Ovary (tissue), 3 donors: ENCODE measurements at regions not wholly inside any gene's neighbourhood (a gene's known extent, or its start where the extent isn't known, plus 50 kb on each side); places are given as distances from the start of the nearest gene placed in this dataset.

Experiments used
- CTCF ChIP-seq, 3 donors: fragments of 450-650 bp in 2 of 3; fragments of 200-600 bp in 1 of 3; IDR thresholded peaks; one replicate each; pipeline versions ENCODE4 v1.5.1 to v1.8.0; 2016 to 2022; ENCODE audit warnings: antibody characterized with exemption in 3 of 3, mild to moderate bottlenecking in 1 of 3
- POLR2A ChIP-seq: fragments of 450-650 bp; IDR thresholded peaks from one replicate; pipeline ENCODE4 v1.6.1; 2017; ENCODE audit warnings: antibody characterized with exemption, mild to moderate bottlenecking, moderate library complexity
- donor health status: DM: no; HTN: no; CAD: no.

GRCh38 chr5:6111131-6111530 lies 267.2 kb downstream of the MED10 start:
- TF ChIP-seq CTCF (IDR thresholded peaks at IDR 0.05) (no peak), POLR2A (no peak)
